GM21360 (cell line): ENCODE measurements at regions not wholly inside any gene's neighbourhood (a gene's known extent, or its start where the extent isn't known, plus 50 kb on each side); places are given as distances from the start of the nearest gene placed in this dataset.

Experiments used
- ATAC-seq: cut with Tn5 transposase; IDR thresholded peaks from one replicate; pipeline ENCODE4 v1.9.1; 2021; ENCODE audit warnings: mild to moderate bottlenecking, moderate library complexity; ENCODE audit not compliant: unreplicated experiment

DNA sequence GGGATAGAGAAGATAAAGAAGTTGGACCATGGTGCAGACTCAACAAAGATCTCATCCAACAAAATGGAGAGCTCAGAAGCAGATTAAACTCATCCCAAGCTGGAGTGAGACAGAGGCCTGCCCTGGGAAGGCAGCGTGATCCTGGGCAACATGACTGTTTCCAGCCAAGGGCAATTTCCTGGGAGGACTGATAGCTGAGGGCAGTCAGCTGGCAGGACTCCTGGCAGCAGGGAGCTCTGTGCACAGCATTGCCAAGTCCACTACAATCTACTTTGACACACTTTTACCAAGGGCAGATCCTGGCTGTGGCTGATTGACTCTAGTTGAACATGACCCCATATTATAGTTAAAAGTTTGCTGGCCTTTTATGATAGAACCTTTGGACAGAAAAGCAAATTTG lies 357.3 kb upstream of the RASGEF1B start:
- no peak for ATAC-seq

- ATAC-seq: no peak
Observed at GRCh38 chr4:81827577-81828202, 356.0 kb upstream of the RASGEF1B start.

GRCh38 chr4:81826817-81827424 lies 355.2 kb upstream of the RASGEF1B start:
- ATAC-seq: no peak

DNA sequence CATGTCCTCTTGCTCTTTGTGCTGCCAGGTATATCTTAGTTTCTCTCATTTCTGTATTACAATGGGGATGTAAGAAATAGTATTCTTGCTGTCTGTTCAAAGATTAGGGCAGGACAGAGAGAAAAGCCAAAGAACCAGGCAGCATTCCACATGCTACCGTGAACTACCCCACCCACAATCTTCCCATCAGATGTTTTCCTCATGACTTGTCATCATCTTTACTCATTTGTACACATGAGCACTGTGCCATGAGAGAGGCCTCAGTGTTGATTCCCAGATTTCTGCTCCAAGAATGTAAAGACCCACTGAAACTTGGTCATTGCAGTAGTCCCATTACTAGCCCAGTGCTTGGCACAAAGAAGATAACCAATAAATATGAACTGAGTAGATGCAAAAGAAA lies 354.6 kb upstream of the RASGEF1B start:
- ATAC-seq: no peak

DNA sequence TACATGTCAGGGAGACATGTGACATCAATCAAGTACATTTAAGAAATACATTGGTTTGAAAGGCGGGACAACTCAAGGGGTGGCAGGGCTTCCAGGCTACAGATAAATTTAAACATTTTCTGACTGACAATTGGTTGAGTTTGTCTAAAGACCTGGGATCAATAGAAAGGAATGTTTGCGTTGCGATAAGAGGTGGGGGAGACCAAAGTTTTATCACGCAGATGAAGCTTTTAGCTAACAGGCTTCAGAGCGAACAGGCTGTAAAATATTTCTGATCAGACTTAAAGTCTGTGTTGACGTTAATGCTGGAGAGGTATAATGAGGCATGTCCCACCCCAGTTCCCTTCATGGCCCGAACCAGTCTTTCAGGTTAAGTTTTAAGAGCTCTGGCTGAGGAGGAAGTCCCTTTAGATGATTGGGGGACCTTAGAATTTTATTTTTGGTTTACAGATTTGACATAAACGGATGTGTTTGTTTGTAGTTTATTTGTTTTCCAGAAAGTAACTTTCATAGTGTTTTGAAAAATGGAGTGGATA lies 346.7 kb upstream of the RASGEF1B start:
- no peak for ATAC-seq

- ATAC-seq: no peak
Observed at GRCh38 chr4:81816031-81816761, 344.5 kb upstream of the RASGEF1B start.

- ATAC-seq: no peak
Observed at GRCh38 chr4:81814987-81815541, 343.4 kb upstream of the RASGEF1B start.

- no peak for ATAC-seq
Observed at GRCh38 chr4:81811562-81812293, 340.0 kb upstream of the RASGEF1B start.

DNA sequence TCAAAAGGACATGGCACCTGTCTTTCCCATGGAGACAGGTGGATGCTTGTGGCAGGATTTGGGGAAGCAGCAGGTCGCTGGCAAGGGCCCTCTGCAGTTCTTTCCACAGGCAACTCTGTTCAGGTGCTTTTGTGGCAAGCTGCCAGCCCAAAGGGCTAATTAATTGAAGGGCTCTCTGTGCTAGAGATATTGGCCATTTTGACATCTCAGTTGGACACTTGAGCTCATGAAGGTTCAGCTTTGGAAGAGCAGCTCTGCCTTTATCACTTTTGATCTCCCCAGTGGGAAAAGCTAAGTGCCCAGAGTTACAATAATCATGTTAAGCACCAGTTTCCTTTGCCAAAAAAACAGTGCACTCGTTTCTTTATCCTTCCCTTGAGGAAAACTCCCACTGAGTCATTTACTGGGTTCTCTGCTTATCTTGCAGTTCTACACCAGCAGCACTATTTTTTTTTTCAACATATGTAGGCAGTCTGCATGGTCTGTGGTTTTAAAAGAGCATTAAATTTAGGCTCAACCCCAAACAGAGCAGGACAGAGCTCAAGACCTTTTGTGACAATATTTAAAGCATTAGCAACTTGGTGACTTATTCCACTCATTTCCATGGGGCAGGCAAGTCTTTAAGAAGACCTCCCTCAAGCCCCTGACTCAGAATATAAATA lies 336.4 kb upstream of the RASGEF1B start:
- ATAC-seq: no peak

GRCh38 chr4:81807386-81807785 lies 335.7 kb upstream of the RASGEF1B start:
- ATAC-seq: no peak

DNA sequence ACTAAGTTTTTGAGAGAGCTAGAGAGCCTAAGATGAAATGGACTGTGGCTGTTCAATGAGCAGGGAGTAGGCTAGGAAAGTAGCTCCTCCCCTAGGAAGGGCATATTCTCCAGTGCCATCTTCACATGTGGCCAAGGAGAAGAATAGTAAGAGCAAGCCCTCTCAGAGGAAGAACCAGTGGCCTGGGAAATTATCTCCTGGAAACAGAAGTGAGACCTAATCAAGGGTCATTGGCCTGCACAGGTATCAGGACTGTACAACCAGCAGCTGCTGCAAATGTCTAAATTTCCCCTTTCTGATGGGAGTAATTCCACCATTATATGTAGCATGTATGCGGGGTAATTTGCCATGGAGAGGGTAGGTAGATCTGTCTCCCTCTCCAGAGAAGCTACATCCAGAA lies 334.8 kb upstream of the RASGEF1B start:
- ATAC-seq: no peak

DNA sequence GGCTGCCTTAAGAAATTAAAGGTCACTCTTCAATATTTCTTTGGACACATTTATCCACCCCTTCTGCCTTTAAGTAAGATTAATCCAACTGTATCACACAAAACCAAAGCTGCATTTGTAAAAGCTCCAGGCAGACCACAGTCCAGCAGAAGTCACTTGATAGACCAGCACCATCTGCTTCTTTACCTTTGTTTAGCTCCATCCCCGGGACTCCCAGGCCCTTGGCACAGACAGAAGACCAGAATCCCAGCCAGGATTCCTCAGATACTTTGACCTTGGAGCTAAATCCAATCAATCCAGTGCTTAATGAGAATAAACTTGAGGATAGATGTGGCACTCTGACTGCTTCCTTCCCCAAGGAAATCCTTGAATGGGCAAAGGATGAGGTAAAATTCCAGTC lies 333.1 kb upstream of the RASGEF1B start:
- no peak for ATAC-seq

- ATAC-seq: no peak
Observed at GRCh38 chr4:81802285-81802846, 330.7 kb upstream of the RASGEF1B start.

- no peak for ATAC-seq
Observed at GRCh38 chr4:81799371-81799770, 327.7 kb upstream of the RASGEF1B start.

DNA sequence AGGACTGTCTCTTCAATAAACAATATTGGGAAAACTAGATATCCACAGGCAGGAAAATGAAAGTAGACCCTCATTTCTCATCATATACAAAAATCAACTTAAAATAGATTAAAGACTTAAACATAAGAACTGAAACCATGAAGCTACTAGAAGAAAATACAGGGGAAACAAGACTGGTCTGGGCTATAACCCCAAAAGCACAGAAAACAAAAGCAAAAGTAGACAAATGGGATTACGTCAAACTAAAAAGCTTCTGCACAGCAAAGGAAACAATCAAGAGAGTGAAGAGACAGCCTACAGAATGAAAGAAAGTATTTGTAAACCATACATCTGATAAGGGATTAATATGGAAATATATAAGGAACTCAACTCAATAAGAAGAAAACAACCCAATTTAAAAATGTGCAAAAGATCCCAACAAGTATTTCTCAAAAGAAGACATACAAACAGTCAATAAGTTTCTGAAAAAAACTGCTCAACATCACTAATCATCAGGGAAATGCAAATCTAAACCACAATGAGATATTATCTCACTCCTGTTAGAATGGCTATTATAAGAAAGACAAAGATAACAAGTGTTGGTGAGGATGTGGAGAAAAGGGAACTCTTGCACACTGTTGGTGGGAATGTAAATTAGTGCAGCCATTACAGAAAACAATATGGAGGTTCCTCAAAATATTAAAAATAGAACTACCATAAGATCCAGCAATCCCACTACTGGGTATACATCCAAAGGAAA lies 325.3 kb upstream of the RASGEF1B start:
- ATAC-seq: no peak

DNA sequence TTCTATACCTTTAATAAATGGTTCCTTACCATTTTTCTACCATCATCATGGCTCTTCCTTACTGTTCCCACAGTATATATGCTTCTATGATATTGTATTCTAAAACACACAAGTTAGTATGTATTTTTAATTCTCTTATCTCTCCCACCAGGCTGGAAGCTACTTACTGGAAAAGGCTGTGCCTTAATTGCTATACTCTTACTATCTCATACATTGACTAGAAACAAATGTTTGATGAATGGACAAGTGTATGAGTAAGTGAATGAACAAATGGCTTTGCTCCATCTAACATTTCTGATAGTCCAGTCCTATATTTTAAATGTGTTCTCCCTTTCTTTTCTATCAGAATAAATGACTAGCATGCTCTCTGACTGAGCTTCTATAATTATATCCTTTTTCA lies 320.8 kb upstream of the RASGEF1B start:
- no peak for ATAC-seq

DNA sequence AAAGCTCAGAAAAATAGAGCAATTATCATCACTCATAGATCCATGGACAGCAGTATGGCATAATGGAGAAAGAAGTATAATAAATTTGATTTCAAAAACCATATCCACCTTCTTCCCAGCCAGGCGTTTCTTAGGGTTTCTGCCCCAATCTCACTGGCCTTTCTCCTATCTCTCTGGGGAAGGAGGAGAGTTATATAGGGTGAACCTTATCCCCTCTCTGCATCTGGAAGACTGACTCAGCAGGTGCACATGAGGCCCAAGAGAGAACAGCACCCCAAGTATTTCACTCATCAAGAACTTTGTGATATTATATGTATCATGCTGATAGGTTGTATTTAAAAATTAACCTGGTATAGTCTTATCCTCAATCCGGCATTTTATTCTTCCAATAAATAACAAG lies 318.8 kb upstream of the RASGEF1B start:
- no peak for ATAC-seq

GRCh38 chr4:81789741-81790399 lies 318.2 kb upstream of the RASGEF1B start:
- ATAC-seq: no peak

DNA sequence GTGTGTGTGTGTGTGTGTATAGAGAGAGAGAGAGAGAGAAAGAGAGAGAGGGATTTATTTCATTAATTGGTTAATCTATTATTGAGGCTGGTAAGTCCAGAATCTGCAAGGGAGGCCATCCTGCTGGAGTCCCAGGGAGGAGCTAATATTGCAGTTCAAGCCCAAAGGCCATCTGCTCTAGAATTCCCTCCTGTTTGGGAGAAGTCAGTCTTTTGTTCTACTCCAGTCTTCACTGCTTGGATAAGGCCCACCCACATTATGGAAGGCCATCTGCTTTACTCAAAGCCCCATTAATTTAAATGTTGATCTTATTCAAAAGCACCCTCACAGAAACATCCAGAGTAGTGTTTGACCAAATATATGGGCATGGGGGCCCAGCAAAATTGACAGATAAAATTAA lies 317.5 kb upstream of the RASGEF1B start:
- no peak for ATAC-seq
